ENCODE measurements at regions not wholly inside any gene's neighbourhood (a gene's known extent, or its start where the extent isn't known, plus 50 kb on each side); places are given as distances from the start of the nearest gene placed in this dataset.

GRCh38 chr4:66691101-66691500 lies 854.2 kb downstream of the CENPC start:
- H4K20me1 ChIP-seq (ENCODE audit: insufficient read depth, low read length, poor library complexity, severe bottlenecking): no peaks in the 10 kb centered on the region
- H3K27me3 ChIP-seq (ENCODE audit: insufficient read depth, low read length, poor library complexity, severe bottlenecking): no peaks in the 10 kb centered on the region
- no peak overlapping the region for H3K4me2 ChIP-seq (ENCODE audit: low read depth, low read length, poor library complexity, severe bottlenecking)
- H3F3A ChIP-seq (ENCODE audit: low read depth): no peaks in the 10 kb centered on the region
- no peak overlapping the region for H3K9ac ChIP-seq (ENCODE audit: low read depth, low read length, poor library complexity, severe bottlenecking)
- no peaks in the 10 kb centered on the region for H3K36me3 ChIP-seq (ENCODE audit: insufficient read depth, low read length)
- H2AFZ ChIP-seq (ENCODE audit: low read length): no peak overlapping the region
- no peaks in the 10 kb centered on the region for H3K9me2 ChIP-seq (replicated peaks; ENCODE audit: low read depth, low read length)
- peaks cover 7% of the 10 kb centered on the region for H3K4me1 ChIP-seq (ENCODE audit: insufficient read depth, low read length, poor library complexity, severe bottlenecking)
- TF ChIP-seq EZH2phosphoT487 (IDR thresholded peaks at IDR 0.05; ENCODE audit: borderline replicate concordance) (no peak), CTCF (conservative IDR thresholded peaks at IDR 0.05; ENCODE audit: low read length) (peak; percentile 32)
- no peaks in the 10 kb centered on the region for H3K79me2 ChIP-seq (ENCODE audit: insufficient read depth, low read length)
- no peak overlapping the region for H3K4me3 ChIP-seq (ENCODE audit: low read length, poor library complexity, severe bottlenecking)
- H3K9me3 ChIP-seq (ENCODE audit: insufficient read depth, low read depth, low read length): no peaks in the 10 kb centered on the region

DNA sequence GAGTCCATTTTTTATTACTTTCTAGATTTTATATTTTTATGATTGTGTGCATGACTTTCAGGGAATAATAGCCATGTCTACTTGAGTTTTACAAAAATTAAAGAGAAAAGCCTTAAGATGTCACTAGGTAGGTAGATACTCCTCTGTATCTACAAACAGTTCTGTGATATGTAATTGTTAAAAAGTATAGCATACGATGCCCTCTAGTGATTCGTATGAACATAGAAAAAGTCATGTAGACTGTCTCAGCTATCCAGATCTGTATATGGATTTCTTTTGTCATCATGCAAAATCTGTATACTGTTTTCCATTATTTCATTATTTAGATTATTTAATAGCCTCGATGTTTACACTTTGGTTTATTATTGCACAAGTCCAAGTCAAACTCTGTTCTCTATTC lies 856.6 kb downstream of the CENPC start:
- Histone ChIP-seq H3K27me3 (ENCODE audit: insufficient read depth, low read length, poor library complexity, severe bottlenecking) (no peaks in the 10 kb centered on the region), H3K9ac (ENCODE audit: low read depth, low read length, poor library complexity, severe bottlenecking) (no peak overlapping the region), H3F3A (ENCODE audit: low read depth) (no peaks in the 10 kb centered on the region), H3K79me2 (ENCODE audit: insufficient read depth, low read length) (no peaks in the 10 kb centered on the region), H3K4me3 (ENCODE audit: low read length, poor library complexity, severe bottlenecking) (no peak overlapping the region), H3K9me3 (ENCODE audit: insufficient read depth, low read depth, low read length) (no peaks in the 10 kb centered on the region), H4K20me1 (ENCODE audit: insufficient read depth, low read length, poor library complexity, severe bottlenecking) (no peaks in the 10 kb centered on the region), H3K4me1 (ENCODE audit: insufficient read depth, low read length, poor library complexity, severe bottlenecking) (peaks cover 2% of the 10 kb centered on the region), H3K9me2 (replicated peaks; ENCODE audit: low read depth, low read length) (no peaks in the 10 kb centered on the region), H3K36me3 (ENCODE audit: insufficient read depth, low read length) (no peaks in the 10 kb centered on the region), H2AFZ (ENCODE audit: low read length) (no peak overlapping the region), H3K4me2 (ENCODE audit: low read depth, low read length, poor library complexity, severe bottlenecking) (no peak overlapping the region)
- TF ChIP-seq CTCF (conservative IDR thresholded peaks at IDR 0.05; ENCODE audit: low read length) (peak; percentile 67), EZH2phosphoT487 (IDR thresholded peaks at IDR 0.05; ENCODE audit: borderline replicate concordance) (no peak)

DNA sequence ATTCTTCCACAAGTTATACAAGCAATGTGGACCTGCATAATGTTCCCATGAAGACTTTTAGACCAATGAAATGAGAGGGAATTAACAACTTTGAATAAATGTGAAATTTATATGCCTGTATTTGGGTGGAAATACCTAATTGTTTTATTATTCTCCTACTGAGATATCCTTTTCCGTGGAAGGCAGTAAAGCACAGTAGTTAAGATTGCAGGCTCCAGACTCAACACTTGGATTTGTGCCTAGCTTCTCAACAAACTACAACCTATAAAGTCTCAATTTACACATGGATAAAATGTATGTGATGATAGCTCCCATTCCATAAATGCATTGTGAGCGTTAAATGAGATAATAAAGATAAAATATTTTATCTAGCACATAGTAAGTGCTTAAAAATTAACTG lies 857.8 kb downstream of the CENPC start:
- H2AFZ ChIP-seq (ENCODE audit: low read length): no peak overlapping the region
- H3K9ac ChIP-seq (ENCODE audit: low read depth, low read length, poor library complexity, severe bottlenecking): no peak overlapping the region
- H3F3A ChIP-seq (ENCODE audit: low read depth): no peaks in the 10 kb centered on the region
- no peaks in the 10 kb centered on the region for H3K9me3 ChIP-seq (ENCODE audit: insufficient read depth, low read depth, low read length)
- no peaks in the 10 kb centered on the region for H3K27me3 ChIP-seq (ENCODE audit: insufficient read depth, low read length, poor library complexity, severe bottlenecking)
- H3K4me3 ChIP-seq (ENCODE audit: low read length, poor library complexity, severe bottlenecking): no peak overlapping the region
- H3K4me1 ChIP-seq (ENCODE audit: insufficient read depth, low read length, poor library complexity, severe bottlenecking): no peaks in the 10 kb centered on the region
- no peaks in the 10 kb centered on the region for H3K79me2 ChIP-seq (ENCODE audit: insufficient read depth, low read length)
- no peaks in the 10 kb centered on the region for H4K20me1 ChIP-seq (ENCODE audit: insufficient read depth, low read length, poor library complexity, severe bottlenecking)
- H3K9me2 ChIP-seq (replicated peaks; ENCODE audit: low read depth, low read length): no peaks in the 10 kb centered on the region
- TF ChIP-seq EZH2phosphoT487 (IDR thresholded peaks at IDR 0.05; ENCODE audit: borderline replicate concordance) (no peak), CTCF (conservative IDR thresholded peaks at IDR 0.05; ENCODE audit: low read length) (no peak)
- no peaks in the 10 kb centered on the region for H3K36me3 ChIP-seq (ENCODE audit: insufficient read depth, low read length)
- H3K4me2 ChIP-seq (ENCODE audit: low read depth, low read length, poor library complexity, severe bottlenecking): no peak overlapping the region
